ENCODE measurements at regions not wholly inside any gene's neighbourhood (a gene's known extent, or its start where the extent isn't known, plus 50 kb on each side); places are given as distances from the start of the nearest gene placed in this dataset.

GRCh38 chr9:90069085-90069484 is 464.3 kb downstream of the GADD45G start:
- intact Hi-C loops (cut with micrococcal nuclease) = no loop called here
- Histone ChIP-seq H3K4me3 (replicated peaks in 1 of 2; ENCODE audit: low read depth in 1 of 2, low read length in 2 of 2) (no peak overlapping the region), H3K9me2 (ENCODE audit: insufficient read depth) (no peaks in the 10 kb centered on the region), H3K27ac (ENCODE audit: low read depth, low read length) (no peak overlapping the region), H3K4me1 (ENCODE audit: control insufficient read depth in 1 of 2, insufficient read depth in 2 of 2, low read length in 2 of 2) (no peaks in the 10 kb centered on the region), H3K79me2 (ENCODE audit: insufficient read depth, low read length) (no peaks in the 10 kb centered on the region), H4K20me1 (ENCODE audit: insufficient read depth) (no peaks in the 10 kb centered on the region), H2AFZ (ENCODE audit: low read depth, low read length, poor library complexity, severe bottlenecking) (no peak overlapping the region), H3K4me2 (ENCODE audit: low read length) (no peak overlapping the region), H3K36me3 (ENCODE audit: control insufficient read depth in 1 of 2, insufficient read depth in 2 of 2, low read length in 2 of 2) (no peaks in the 10 kb centered on the region), H3K9me3 (ENCODE audit: control insufficient read depth in 1 of 2, insufficient read depth in 1 of 2, low read depth in 1 of 2, low read length in 2 of 2) (no peaks in the 10 kb centered on the region), H3K9ac (ENCODE audit: low read length) (no peak overlapping the region), H3K27me3 (ENCODE audit: insufficient read depth, low read length) (peaks cover 25% of the 10 kb centered on the region; the same call in 1 of the 2 replicates)
- TF ChIP-seq ZBTB33 (IDR thresholded peaks at IDR 0.05; ENCODE audit: extremely low read depth, insufficient replicate concordance, low read length) = no peak
- no peak for TF ChIP-seq ELF1 (IDR thresholded peaks at IDR 0.05; ENCODE audit: borderline replicate concordance, low read depth)
- TF ChIP-seq ATF3 (IDR thresholded peaks at IDR 0.05) = no peak
- TF ChIP-seq POLR2A (IDR thresholded peaks at IDR 0.05; ENCODE audit: borderline replicate concordance, extremely low read depth, insufficient read depth, insufficient read length) = no peak
- POLR2A ChIA-PET = no interaction called here
- no TSS peak for BruUV-seq (replicated peaks)
- DNase-seq (ENCODE audit: low read depth, low spot score) (no peak), ATAC-seq (no peak)
- RAD21 ChIA-PET (ENCODE audit: low non-redundant PET in 1 of 2, low total read pairs in 2 of 2, uncharacterized antibody in 2 of 2, unreplicated experiment in 2 of 2) = no interaction called here
- CTCF ChIA-PET = no interaction called here

DNA sequence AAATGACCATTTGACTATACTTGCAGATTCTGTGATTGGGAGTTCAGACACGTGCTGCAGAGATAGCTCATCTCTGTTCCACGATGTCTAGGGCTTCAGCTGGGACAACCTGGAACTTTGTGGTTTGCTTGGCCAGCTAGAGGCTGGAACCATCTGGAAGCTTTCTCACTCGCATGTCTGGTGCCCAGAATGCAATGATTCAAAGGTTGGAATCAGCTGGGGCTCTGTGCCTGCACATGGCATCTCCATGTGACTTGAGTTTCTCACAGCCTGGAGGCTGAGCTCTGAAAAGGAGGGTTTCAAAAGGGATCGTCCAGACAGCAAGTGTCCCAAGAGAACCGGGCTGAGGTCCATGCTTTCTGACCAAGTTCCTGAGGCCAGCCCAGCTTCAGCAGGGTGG is 465.2 kb downstream of the GADD45G start:
- Histone ChIP-seq H3K27me3 (ENCODE audit: insufficient read depth, low read length) (peaks cover 33% of the 10 kb centered on the region), H4K20me1 (ENCODE audit: insufficient read depth) (no peaks in the 10 kb centered on the region), H3K9me2 (ENCODE audit: insufficient read depth) (no peaks in the 10 kb centered on the region), H3K4me1 (ENCODE audit: control insufficient read depth in 1 of 2, insufficient read depth in 2 of 2, low read length in 2 of 2) (no peaks in the 10 kb centered on the region), H3K27ac (ENCODE audit: low read depth, low read length) (no peak overlapping the region), H3K79me2 (ENCODE audit: insufficient read depth, low read length) (no peaks in the 10 kb centered on the region), H3K4me2 (ENCODE audit: low read length) (no peak overlapping the region), H3K4me3 (replicated peaks in 1 of 2; ENCODE audit: low read depth in 1 of 2, low read length in 2 of 2) (no peak overlapping the region), H3K9me3 (ENCODE audit: control insufficient read depth in 1 of 2, insufficient read depth in 1 of 2, low read depth in 1 of 2, low read length in 2 of 2) (no peaks in the 10 kb centered on the region), H3K36me3 (ENCODE audit: control insufficient read depth in 1 of 2, insufficient read depth in 2 of 2, low read length in 2 of 2) (no peaks in the 10 kb centered on the region), H3K9ac (ENCODE audit: low read length) (no peak overlapping the region), H2AFZ (ENCODE audit: low read depth, low read length, poor library complexity, severe bottlenecking) (no peak overlapping the region)
- ChIA-PET RAD21 (ENCODE audit: low non-redundant PET in 1 of 2, low total read pairs in 2 of 2, uncharacterized antibody in 2 of 2, unreplicated experiment in 2 of 2) (no interaction called here), POLR2A (no interaction called here), CTCF (no interaction called here)
- BruUV-seq (replicated peaks) = no TSS peak
- no peak for ATAC-seq
- no peak for DNase-seq (ENCODE audit: low read depth, low spot score)
- intact Hi-C loops (cut with micrococcal nuclease) = no loop called here
- TF ChIP-seq ZFX (IDR thresholded peaks at IDR 0.05) = no peak
- no peak for TF ChIP-seq ZNF274 (IDR thresholded peaks at IDR 0.05; ENCODE audit: low read depth, low read length)
- no peak for TF ChIP-seq MAX (IDR thresholded peaks at IDR 0.05)
- TF ChIP-seq SP1 (IDR thresholded peaks at IDR 0.05; ENCODE audit: low read depth) = no peak
- TF ChIP-seq POLR2AphosphoS5 (IDR thresholded peaks at IDR 0.05; ENCODE audit: low read depth, low read length) = no peak
- TF ChIP-seq JUND (IDR thresholded peaks at IDR 0.05) = no peak
- TF ChIP-seq RAD21 (IDR thresholded peaks at IDR 0.05; ENCODE audit: low read depth) = no peak
- TF ChIP-seq, protein P1, sequence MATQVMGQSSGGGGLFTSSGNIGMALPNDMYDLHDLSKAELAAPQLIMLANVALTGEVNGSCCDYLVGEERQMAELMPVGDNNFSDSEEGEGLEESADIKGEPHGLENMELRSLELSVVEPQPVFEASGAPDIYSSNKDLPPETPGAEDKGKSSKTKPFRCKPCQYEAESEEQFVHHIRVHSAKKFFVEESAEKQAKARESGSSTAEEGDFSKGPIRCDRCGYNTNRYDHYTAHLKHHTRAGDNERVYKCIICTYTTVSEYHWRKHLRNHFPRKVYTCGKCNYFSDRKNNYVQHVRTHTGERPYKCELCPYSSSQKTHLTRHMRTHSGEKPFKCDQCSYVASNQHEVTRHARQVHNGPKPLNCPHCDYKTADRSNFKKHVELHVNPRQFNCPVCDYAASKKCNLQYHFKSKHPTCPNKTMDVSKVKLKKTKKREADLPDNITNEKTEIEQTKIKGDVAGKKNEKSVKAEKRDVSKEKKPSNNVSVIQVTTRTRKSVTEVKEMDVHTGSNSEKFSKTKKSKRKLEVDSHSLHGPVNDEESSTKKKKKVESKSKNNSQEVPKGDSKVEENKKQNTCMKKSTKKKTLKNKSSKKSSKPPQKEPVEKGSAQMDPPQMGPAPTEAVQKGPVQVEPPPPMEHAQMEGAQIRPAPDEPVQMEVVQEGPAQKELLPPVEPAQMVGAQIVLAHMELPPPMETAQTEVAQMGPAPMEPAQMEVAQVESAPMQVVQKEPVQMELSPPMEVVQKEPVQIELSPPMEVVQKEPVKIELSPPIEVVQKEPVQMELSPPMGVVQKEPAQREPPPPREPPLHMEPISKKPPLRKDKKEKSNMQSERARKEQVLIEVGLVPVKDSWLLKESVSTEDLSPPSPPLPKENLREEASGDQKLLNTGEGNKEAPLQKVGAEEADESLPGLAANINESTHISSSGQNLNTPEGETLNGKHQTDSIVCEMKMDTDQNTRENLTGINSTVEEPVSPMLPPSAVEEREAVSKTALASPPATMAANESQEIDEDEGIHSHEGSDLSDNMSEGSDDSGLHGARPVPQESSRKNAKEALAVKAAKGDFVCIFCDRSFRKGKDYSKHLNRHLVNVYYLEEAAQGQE (IDR thresholded peaks at IDR 0.05; ENCODE audit: low read depth) = no peak
- no peak for TF ChIP-seq SRF (IDR thresholded peaks at IDR 0.05; ENCODE audit: low read depth)
- no peak for TF ChIP-seq CTCF (IDR thresholded peaks at IDR 0.05 in 2 of 3, conservative IDR thresholded peaks at IDR 0.05 in 1 of 3; ENCODE audit: borderline replicate concordance in 1 of 3, insufficient read depth in 1 of 3, low read depth in 2 of 3, low read length in 2 of 3)
- TF ChIP-seq SIN3A (IDR thresholded peaks at IDR 0.05; ENCODE audit: low read depth) = no peak
